ENCODE measurements at regions not wholly inside any gene's neighbourhood (a gene's known extent, or its start where the extent isn't known, plus 50 kb on each side); places are given as distances from the start of the nearest gene placed in this dataset.

DNA sequence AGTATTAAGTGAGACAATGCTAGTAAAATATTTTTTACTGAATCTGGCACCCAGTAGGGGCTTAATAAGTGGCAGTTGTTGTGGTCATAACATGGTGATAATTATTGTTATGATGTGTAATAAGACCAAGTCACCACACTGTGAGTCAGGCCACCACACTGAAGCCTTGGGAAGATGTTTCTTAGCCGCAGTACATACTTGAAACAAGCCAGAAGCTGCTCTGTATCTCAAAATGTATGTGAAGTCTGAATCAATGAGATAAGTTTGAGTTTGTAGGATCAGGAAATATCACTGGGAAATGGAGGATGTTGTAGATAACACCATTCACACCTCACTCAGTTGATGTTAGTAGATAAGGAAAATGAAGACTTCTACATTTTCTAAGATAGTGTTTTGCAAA, 51.3 kb upstream of the PTPN3 start:
- Histone ChIP-seq H3K27me3 (peaks cover 0 to 8% (median 0%) of the 10 kb centered on the region in 3 donors), H3K9me3 (peaks cover 0 to 31% (median 22%) of the 10 kb centered on the region in 4 donors), H3K4me3 (no peak overlapping the region), H3K27ac (no peak overlapping the region), H3K4me1 (no peaks in the 10 kb centered on the region), H3K36me3 (no peaks in the 10 kb centered on the region)
- WGBS, 5 donors = 59 to 82% (median 72%) methylated on average over 1 of the region's 1 CpG
- TF ChIP-seq, protein P1, sequence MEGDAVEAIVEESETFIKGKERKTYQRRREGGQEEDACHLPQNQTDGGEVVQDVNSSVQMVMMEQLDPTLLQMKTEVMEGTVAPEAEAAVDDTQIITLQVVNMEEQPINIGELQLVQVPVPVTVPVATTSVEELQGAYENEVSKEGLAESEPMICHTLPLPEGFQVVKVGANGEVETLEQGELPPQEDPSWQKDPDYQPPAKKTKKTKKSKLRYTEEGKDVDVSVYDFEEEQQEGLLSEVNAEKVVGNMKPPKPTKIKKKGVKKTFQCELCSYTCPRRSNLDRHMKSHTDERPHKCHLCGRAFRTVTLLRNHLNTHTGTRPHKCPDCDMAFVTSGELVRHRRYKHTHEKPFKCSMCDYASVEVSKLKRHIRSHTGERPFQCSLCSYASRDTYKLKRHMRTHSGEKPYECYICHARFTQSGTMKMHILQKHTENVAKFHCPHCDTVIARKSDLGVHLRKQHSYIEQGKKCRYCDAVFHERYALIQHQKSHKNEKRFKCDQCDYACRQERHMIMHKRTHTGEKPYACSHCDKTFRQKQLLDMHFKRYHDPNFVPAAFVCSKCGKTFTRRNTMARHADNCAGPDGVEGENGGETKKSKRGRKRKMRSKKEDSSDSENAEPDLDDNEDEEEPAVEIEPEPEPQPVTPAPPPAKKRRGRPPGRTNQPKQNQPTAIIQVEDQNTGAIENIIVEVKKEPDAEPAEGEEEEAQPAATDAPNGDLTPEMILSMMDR (IDR thresholded peaks at IDR 0.05) = no peak
- TF ChIP-seq EP300 (IDR thresholded peaks at IDR 0.05) (no peak), POLR2AphosphoS5 (IDR thresholded peaks at IDR 0.05) (no peak), POLR2A (IDR thresholded peaks at IDR 0.05) (no peak)
- intact Hi-C loops (cut with DNase I; ENCODE audit: low total_unique reads) = no loop called here
- no peak for DNase-seq

DNA sequence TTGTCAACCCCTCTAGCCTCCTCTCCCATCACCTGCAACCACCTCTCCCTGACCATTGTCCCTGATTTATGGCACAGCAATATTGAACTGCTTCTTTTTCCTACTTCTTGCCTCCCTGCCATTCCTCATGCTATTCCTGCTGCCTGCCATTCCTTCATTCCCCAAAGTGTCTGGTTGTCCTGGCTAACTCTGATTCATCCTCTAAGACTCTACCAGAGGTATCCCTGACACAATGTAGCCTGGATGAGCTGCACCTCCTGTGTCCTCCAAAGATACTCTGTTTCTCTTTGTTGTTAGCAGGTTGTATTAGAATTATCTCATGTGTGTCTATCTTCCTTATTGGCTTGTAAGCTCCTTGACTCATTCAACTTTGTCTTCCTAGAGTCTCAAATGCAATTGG, 53.5 kb upstream of the PTPN3 start:
- H3K36me3 ChIP-seq = no peaks in the 10 kb centered on the region
- H3K4me3 ChIP-seq = no peak overlapping the region
- TF ChIP-seq EP300 (IDR thresholded peaks at IDR 0.05) (no peak), POLR2A (IDR thresholded peaks at IDR 0.05) (no peak), POLR2AphosphoS5 (IDR thresholded peaks at IDR 0.05) (no peak)
- TF ChIP-seq, protein P1 (IDR thresholded peaks at IDR 0.05) = no peak
- H3K9me3 ChIP-seq = peaks cover 0 to 15% (median 9%) of the 10 kb centered on the region in 4 donors
- no peak overlapping the region for H3K27ac ChIP-seq
- peaks cover 0 to 8% (median 0%) of the 10 kb centered on the region in 3 donors for H3K27me3 ChIP-seq
- no peaks in the 10 kb centered on the region for H3K4me1 ChIP-seq
- DNase-seq = no peak
- intact Hi-C loops (cut with DNase I; ENCODE audit: low total_unique reads) = no loop called here

DNA sequence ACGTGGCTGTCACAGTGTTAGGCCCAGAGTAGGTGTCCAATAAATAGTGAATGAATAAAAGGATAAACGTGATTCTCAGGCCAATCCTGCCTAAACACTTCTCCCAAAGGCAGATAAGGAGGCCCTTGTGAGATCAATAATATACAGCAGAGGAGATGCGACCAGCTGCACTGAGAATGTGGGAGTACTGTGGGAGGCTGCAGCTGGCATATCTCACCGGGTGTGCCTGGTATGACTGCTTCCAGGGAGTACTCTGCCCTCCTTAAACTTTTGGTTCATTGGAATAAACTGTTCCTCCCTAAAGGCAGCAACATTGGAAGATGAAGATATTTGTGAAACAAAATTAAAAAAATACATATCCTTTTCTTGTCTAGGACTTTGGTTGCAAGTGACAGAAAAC, 57.1 kb upstream of the PTPN3 start:
- no peaks in the 10 kb centered on the region for H3K4me1 ChIP-seq
- peaks cover 0 to 8% (median 0%) of the 10 kb centered on the region in 3 donors for H3K27me3 ChIP-seq
- H3K36me3 ChIP-seq = no peaks in the 10 kb centered on the region
- DNase-seq = no peak
- 62 to 76% (median 73%) methylated on average over 4 of the region's 4 CpGs for WGBS, 5 donors
- no peak overlapping the region for H3K27ac ChIP-seq
- no peak overlapping the region for H3K4me3 ChIP-seq
- no peaks in the 10 kb centered on the region for H3K9me3 ChIP-seq
- intact Hi-C loops (cut with DNase I; ENCODE audit: low total_unique reads) = no loop called here
- TF ChIP-seq, protein P1 (IDR thresholded peaks at IDR 0.05) = no peak
- no peak for TF ChIP-seq EP300 (IDR thresholded peaks at IDR 0.05)
- TF ChIP-seq POLR2AphosphoS5 (IDR thresholded peaks at IDR 0.05) = no peak
- TF ChIP-seq POLR2A (IDR thresholded peaks at IDR 0.05) = no peak

DNA sequence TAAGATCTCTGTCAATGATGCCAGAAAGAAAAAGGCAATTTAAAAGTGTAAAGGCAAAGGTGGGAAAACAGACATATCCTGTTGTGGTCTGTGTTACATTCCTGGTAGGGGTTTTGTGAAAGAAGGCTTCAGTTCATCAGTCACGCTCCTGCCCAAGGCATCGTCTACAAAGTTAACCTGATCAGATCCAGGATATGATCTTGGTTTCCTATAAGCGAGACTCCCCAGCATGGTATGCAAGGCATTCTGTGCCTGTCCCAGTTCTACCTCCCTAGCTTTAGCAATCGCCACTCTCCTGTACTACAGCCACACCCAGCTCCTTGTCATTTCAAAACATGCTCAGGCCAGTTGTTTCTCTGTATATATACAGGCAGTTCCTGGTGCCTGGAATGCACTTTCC, 58.0 kb upstream of the PTPN3 start:
- Histone ChIP-seq H3K9me3 (no peaks in the 10 kb centered on the region), H3K36me3 (no peaks in the 10 kb centered on the region), H3K27me3 (peaks cover 0 to 8% (median 0%) of the 10 kb centered on the region in 3 donors), H3K4me3 (no peak overlapping the region), H3K4me1 (no peaks in the 10 kb centered on the region), H3K27ac (no peak overlapping the region)
- peak in 1 of 2 donors; percentile 65 for DNase-seq
- intact Hi-C loops (cut with DNase I; ENCODE audit: low total_unique reads) = no loop called here
- TF ChIP-seq POLR2AphosphoS5 (IDR thresholded peaks at IDR 0.05) (no peak), EP300 (IDR thresholded peaks at IDR 0.05) (no peak), POLR2A (IDR thresholded peaks at IDR 0.05) (no peak)
- TF ChIP-seq, protein P1 (IDR thresholded peaks at IDR 0.05) = no peak
- 19 to 46% (median 36%) methylated on average over 4 of the region's 4 CpGs for WGBS, 5 donors

Measured in stomach (tissue), 8 donors.